Fibroblast of the aortic adventitia (primary cell): ENCODE measurements at regions not wholly inside any gene's neighbourhood (a gene's known extent, or its start where the extent isn't known, plus 50 kb on each side); places are given as distances from the start of the nearest gene placed in this dataset.
A peak's percentile ranks its signal among the peaks of the same experiment; 100 is the strongest.

Experiments
- DNase-seq: peaks from one replicate; pipeline ENCODE4 v3.0.0-alpha.2; 2010; ENCODE audit warnings: low read depth
- H3K4me3 ChIP-seq: 2 replicates; pipeline ENCODE4 v1.5.1; 2011; ENCODE audit warnings: low read depth, mild to moderate bottlenecking, control low read depth, low read length, moderate library complexity
- CTCF ChIP-seq: IDR thresholded peaks from 2 replicates; pipeline ENCODE4 v1.5.1; 2011; ENCODE audit warnings: mild to moderate bottlenecking, low read length, control low read depth, inconsistent platforms; ENCODE audit not compliant: insufficient read depth

GRCh38 chr9:16071400-16071799 is 518.6 kb downstream of the CCDC171 start:
- no peak for TF ChIP-seq CTCF
- no peak for DNase-seq
- H3K4me3 ChIP-seq, result no peak overlapping the region

DNA sequence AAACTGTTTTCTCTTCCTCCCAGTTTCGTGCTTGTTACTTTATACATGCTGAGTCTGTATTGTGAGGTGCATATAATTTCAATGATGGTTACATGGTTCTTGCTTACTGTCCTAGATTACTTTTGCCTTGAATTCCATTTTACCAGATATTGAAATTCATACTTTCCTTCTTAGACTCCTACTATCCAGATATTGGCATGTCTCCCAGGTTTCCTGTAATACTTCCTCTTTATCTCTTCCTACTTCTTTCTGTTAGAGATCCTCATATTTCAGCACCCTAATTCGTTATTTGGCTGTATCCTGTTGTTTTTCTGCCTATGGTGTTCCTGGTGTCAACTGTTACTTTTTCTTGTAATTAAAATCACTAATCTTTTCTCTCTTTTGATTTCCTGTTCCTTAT is 522.1 kb downstream of the CCDC171 start:
- peak; percentile 90 for DNase-seq
- no peak for TF ChIP-seq CTCF
- no peak overlapping the region for H3K4me3 ChIP-seq

DNA sequence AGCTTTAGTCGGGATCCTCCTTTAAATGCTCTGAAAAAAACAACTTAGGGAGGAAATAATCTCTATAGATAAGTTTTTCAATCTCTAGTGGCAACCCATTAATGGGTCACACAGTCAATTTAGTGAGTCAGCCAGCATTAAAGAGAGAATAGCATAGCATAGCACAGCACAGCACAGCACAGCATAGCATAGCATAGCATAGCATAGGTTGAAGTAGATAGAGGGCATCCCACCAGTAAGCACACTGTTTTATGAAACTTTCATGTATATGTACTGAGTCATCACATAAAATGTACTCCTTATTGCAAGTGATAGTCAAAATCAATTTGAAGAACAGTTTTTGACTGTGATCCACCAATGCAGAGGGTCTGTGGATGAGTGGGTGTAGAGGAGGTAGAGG is 522.9 kb downstream of the CCDC171 start:
- no peak for DNase-seq
- no peak for TF ChIP-seq CTCF
- H3K4me3 ChIP-seq, result no peak overlapping the region

DNA sequence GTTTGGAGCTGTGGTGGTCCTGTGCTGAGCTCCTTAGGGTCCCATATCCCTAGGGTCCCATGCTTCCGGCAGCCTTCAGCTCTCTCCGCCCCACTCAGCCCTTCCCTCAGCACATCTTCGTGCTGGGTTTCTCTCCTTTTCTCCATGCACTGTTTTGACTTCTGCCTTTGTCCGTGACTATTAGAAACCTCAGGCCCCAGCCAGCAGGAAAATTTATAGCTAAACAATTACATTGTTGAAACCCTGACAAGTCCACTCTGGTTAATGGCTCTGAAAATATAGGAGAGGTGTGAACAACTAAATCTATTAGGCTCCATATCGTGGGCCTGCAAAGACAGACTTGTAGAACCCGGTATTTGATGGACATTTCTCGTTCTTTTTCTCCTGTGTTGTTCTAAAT is 523.7 kb downstream of the CCDC171 start:
- no peak for TF ChIP-seq CTCF
- no peak overlapping the region for H3K4me3 ChIP-seq
- DNase-seq, result no peak

GRCh38 chr9:16082796-16083195 is 530.0 kb downstream of the CCDC171 start:
- no peak for TF ChIP-seq CTCF
- H3K4me3 ChIP-seq, result no peak overlapping the region
- DNase-seq, result no peak

GRCh38 chr9:16085167-16085726 is 532.4 kb downstream of the CCDC171 start:
- TF ChIP-seq CTCF, result no peak
- no peak overlapping the region for H3K4me3 ChIP-seq
- DNase-seq, result peak; percentile 60
